Activated CD4-positive, alpha-beta T cell treated with anti-CD3 and anti-CD28 coated beads for 4 hours (primary cell): ENCODE measurements at regions not wholly inside any gene's neighbourhood (a gene's known extent, or its start where the extent isn't known, plus 50 kb on each side); places are given as distances from the start of the nearest gene placed in this dataset.
A peak's percentile ranks its signal among the peaks of the same experiment; 100 is the strongest.

Experiments used
- DNase-seq, 2 donors: peaks; one replicate each; pipeline ENCODE4 v3.0.0-alpha.2; 2020

- no peak for DNase-seq
Measured at GRCh38 chr4:11489453-11490083, 60.9 kb upstream of the HS3ST1 start.

- DNase-seq, result no peak
Measured at GRCh38 chr4:11488657-11489452, 60.2 kb upstream of the HS3ST1 start.

GRCh38 chr4:11487868-11488544 is 59.3 kb upstream of the HS3ST1 start:
- DNase-seq, result no peak

GRCh38 chr4:11487139-11487538 is 58.4 kb upstream of the HS3ST1 start:
- DNase-seq, result no peak

- DNase-seq, result no peak
Measured at GRCh38 chr4:11485926-11486325, 57.2 kb upstream of the HS3ST1 start.

GRCh38 chr4:11484531-11484930 is 55.8 kb upstream of the HS3ST1 start:
- DNase-seq, result no peak

GRCh38 chr4:11483046-11483445 is 54.4 kb upstream of the HS3ST1 start:
- DNase-seq, result no peak

- peak in 1 of 2 donors; percentile 8 for DNase-seq
Measured at GRCh38 chr4:11480683-11481082, 52.0 kb upstream of the HS3ST1 start.
